Neural progenitor cell (in vitro differentiated cells): ENCODE measurements at regions not wholly inside any gene's neighbourhood (a gene's known extent, or its start where the extent isn't known, plus 50 kb on each side); places are given as distances from the start of the nearest gene placed in this dataset.

Experiments
- DNase-seq: peaks from one replicate; pipeline ENCODE4 v3.0.0-alpha.2; 2016; ENCODE audit warnings: low spot score
- H2AFZ ChIP-seq: fragments of 200-600 bp; sonication (generic); replicated peaks from 2 replicates; pipeline ENCODE4 v1.6.1; 2016; ENCODE audit warnings: antibody characterized with exemption
- H3F3A ChIP-seq: fragments of 200-600 bp; sonication (generic); 2 replicates; pipeline ENCODE4 v1.6.1; 2016; ENCODE audit warnings: antibody characterized with exemption, low read depth
- H3K27ac ChIP-seq: fragments of 200-600 bp; sonication (generic); 2 replicates; pipeline ENCODE4 v1.5.1; 2016; ENCODE audit warnings: mild to moderate bottlenecking
- H3K27me3 ChIP-seq: fragments of 200-600 bp; sonication (generic); 2 replicates; pipeline ENCODE4 v1.6.1; 2016; ENCODE audit warnings: mild to moderate bottlenecking, moderate library complexity
- H3K36me3 ChIP-seq: fragments of 200-600 bp; sonication (generic); 2 replicates; pipeline ENCODE4 v1.5.1; 2016
- H3K4me1 ChIP-seq: fragments of 200-600 bp; sonication (generic); 2 replicates; pipeline ENCODE4 v1.6.1; 2016; ENCODE audit warnings: mixed run types
- H3K4me2 ChIP-seq: fragments of 200-600 bp; sonication (generic); 2 replicates; pipeline ENCODE4 v1.6.1; 2016
- H3K4me3 ChIP-seq: fragments of 200-600 bp; sonication (generic); 2 replicates; pipeline ENCODE4 v1.5.1; 2016
- H3K79me2 ChIP-seq: fragments of 200-600 bp; sonication (generic); 2 replicates; pipeline ENCODE4 v1.6.1; 2016; ENCODE audit warnings: low read depth
- H3K9ac ChIP-seq: fragments of 200-600 bp; sonication (generic); 2 replicates; pipeline ENCODE4 v1.6.1; 2016
- H3K9me3 ChIP-seq: fragments of 200-600 bp; sonication (generic); 2 replicates; pipeline ENCODE4 v1.5.1; 2016; ENCODE audit warnings: low read depth
- H4K20me1 ChIP-seq: fragments of 200-600 bp; sonication (generic); 2 replicates; pipeline ENCODE4 v1.6.1; 2016; ENCODE audit warnings: low read depth
- H3K27ac Mint-ChIP-seq: 3 replicates; pipeline ENCODE4 v1.8.0; 2021; ENCODE audit warnings: mixed read lengths
- H3K27me3 Mint-ChIP-seq: 2 replicates; pipeline ENCODE4 v1.8.0; 2022; ENCODE audit warnings: low read depth, mild to moderate bottlenecking, inconsistent platforms, moderate library complexity, mixed read lengths; ENCODE audit not compliant: insufficient read depth
- H3K36me3 Mint-ChIP-seq: 3 replicates; pipeline ENCODE4 v1.8.0; 2021; ENCODE audit warnings: mixed read lengths
- H3K4me1 Mint-ChIP-seq: 3 replicates; pipeline ENCODE4 v1.8.0; 2021; ENCODE audit warnings: mixed read lengths
- H3K4me3 Mint-ChIP-seq: 3 replicates; pipeline ENCODE4 v1.8.0; 2021; ENCODE audit warnings: mild to moderate bottlenecking, moderate library complexity, mixed read lengths
- H3K9me3 Mint-ChIP-seq: 3 replicates; pipeline ENCODE4 v1.8.0; 2020; ENCODE audit warnings: mixed read lengths
- CTCF ChIP-seq: fragments of 200-600 bp; sonication (generic); IDR thresholded peaks from 2 replicates; pipeline ENCODE4 v1.5.1; 2017; ENCODE audit warnings: antibody characterized with exemption, mild to moderate bottlenecking
- EZH2 ChIP-seq: fragments of 200-600 bp; sonication (generic); IDR thresholded peaks from 2 replicates; pipeline ENCODE4 v1.6.1; 2017; ENCODE audit warnings: antibody characterized with exemption, mild to moderate bottlenecking, moderate library complexity
- EZH2phosphoT487 ChIP-seq: fragments of 200-600 bp; sonication (generic); IDR thresholded peaks from 2 replicates; pipeline ENCODE4 v1.6.1; 2017; ENCODE audit warnings: antibody characterized with exemption

DNA sequence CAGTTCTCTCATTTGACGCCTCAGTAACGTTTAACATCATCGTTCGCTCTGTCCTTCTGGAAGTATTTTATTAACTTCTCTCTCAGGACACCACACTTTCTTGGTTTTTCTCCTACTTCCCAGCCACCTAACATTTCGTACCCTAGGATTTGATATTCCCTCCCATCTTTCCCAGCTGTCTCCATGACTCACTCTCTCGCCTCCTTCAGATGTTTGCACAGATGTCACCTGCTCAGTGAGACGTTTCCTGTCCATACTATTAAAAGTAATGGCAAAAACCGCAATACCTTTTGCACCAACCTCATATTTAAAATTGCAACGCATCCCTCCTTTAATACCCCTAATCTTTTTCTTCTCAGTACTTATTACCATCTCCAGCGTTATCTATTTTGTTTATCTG, 62.1 kb upstream of the SPRED1 start:
- Mint-ChIP-seq H3K27ac (no peak overlapping the region), H3K4me1 (peaks cover 42% of the 10 kb centered on the region), H3K36me3 (no peaks in the 10 kb centered on the region), H3K4me3 (no peak overlapping the region), H3K27me3 (no peaks in the 10 kb centered on the region), H3K9me3 (no peaks in the 10 kb centered on the region)
- H3K4me3 ChIP-seq, result no peak overlapping the region
- H3K36me3 ChIP-seq, result no peaks in the 10 kb centered on the region
- no peaks in the 10 kb centered on the region for H3K79me2 ChIP-seq
- TF ChIP-seq CTCF, result no peak
- TF ChIP-seq EZH2phosphoT487, result no peak
- no peak for TF ChIP-seq EZH2
- H3K27ac ChIP-seq, result no peak overlapping the region
- no peaks in the 10 kb centered on the region for H4K20me1 ChIP-seq
- no peak overlapping the region for H3K9ac ChIP-seq
- DNase-seq, result no peak
- H3K4me2 ChIP-seq, result no peak overlapping the region
- no peaks in the 10 kb centered on the region for H3K27me3 ChIP-seq
- H3K9me3 ChIP-seq, result no peaks in the 10 kb centered on the region
- H3K4me1 ChIP-seq, result peaks cover 23% of the 10 kb centered on the region
- H3F3A ChIP-seq, result no peaks in the 10 kb centered on the region
- H2AFZ ChIP-seq, result no peak overlapping the region

- Mint-ChIP-seq H3K27me3 (no peaks in the 10 kb centered on the region), H3K4me3 (no peak overlapping the region), H3K4me1 (peaks cover 28% of the 10 kb centered on the region), H3K36me3 (no peaks in the 10 kb centered on the region), H3K9me3 (no peaks in the 10 kb centered on the region), H3K27ac (no peak overlapping the region)
- no peak for DNase-seq
- no peak overlapping the region for H3K27ac ChIP-seq
- no peaks in the 10 kb centered on the region for H3F3A ChIP-seq
- TF ChIP-seq EZH2 (no peak), CTCF (no peak), EZH2phosphoT487 (no peak)
- no peaks in the 10 kb centered on the region for H4K20me1 ChIP-seq
- H3K9me3 ChIP-seq, result no peaks in the 10 kb centered on the region
- H3K4me1 ChIP-seq, result peaks cover 3% of the 10 kb centered on the region
- H3K9ac ChIP-seq, result no peak overlapping the region
- H2AFZ ChIP-seq, result no peak overlapping the region
- no peaks in the 10 kb centered on the region for H3K79me2 ChIP-seq
- H3K4me2 ChIP-seq, result no peak overlapping the region
- no peaks in the 10 kb centered on the region for H3K27me3 ChIP-seq
- H3K36me3 ChIP-seq, result no peaks in the 10 kb centered on the region
- H3K4me3 ChIP-seq, result no peak overlapping the region
These were observed 60.1 kb upstream of the SPRED1 start for GRCh38 chr15:38192496-38192895.

GRCh38 chr15:38193496-38193895, 59.1 kb upstream of the SPRED1 start:
- Histone ChIP-seq H4K20me1 (no peaks in the 10 kb centered on the region), H3K4me3 (no peak overlapping the region), H3K36me3 (no peaks in the 10 kb centered on the region), H3K27me3 (no peaks in the 10 kb centered on the region), H2AFZ (no peak overlapping the region), H3K79me2 (no peaks in the 10 kb centered on the region), H3K4me1 (no peaks in the 10 kb centered on the region), H3F3A (no peaks in the 10 kb centered on the region), H3K27ac (no peak overlapping the region), H3K9me3 (no peaks in the 10 kb centered on the region), H3K4me2 (no peak overlapping the region), H3K9ac (no peak overlapping the region)
- Mint-ChIP-seq H3K27me3 (no peaks in the 10 kb centered on the region), H3K9me3 (no peaks in the 10 kb centered on the region), H3K27ac (no peak overlapping the region), H3K4me1 (peaks cover 20% of the 10 kb centered on the region), H3K36me3 (no peaks in the 10 kb centered on the region), H3K4me3 (no peak overlapping the region)
- TF ChIP-seq EZH2 (no peak), CTCF (no peak), EZH2phosphoT487 (no peak)
- no peak for DNase-seq
